GM21447 (cell line): ENCODE measurements at regions not wholly inside any gene's neighbourhood (a gene's known extent, or its start where the extent isn't known, plus 50 kb on each side); places are given as distances from the start of the nearest gene placed in this dataset.

ENCODE experiments used
- ATAC-seq: cut with Tn5 transposase; IDR thresholded peaks from one replicate; pipeline ENCODE4 v1.9.1; 2021; ENCODE audit not compliant: unreplicated experiment

DNA sequence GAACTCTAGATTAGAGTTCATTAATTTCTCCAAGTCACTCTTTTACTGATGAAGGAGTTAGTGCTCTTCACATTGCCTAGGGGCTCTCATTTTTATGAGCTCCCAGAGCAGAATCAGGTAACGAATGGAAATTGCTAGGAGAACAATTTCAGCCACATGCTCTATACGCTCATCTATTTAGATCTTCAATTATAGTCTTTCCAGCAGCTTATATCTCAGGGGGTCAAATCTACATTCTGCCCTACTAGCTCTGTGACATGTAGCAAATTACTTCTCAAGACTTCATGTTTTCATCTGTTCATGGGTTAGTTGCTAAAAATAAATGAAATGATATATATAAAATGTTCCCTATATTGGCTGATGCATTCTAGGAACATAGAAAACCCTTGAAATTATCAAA lies 183.6 kb downstream of the PLPP3 start:
- no peak for ATAC-seq

DNA sequence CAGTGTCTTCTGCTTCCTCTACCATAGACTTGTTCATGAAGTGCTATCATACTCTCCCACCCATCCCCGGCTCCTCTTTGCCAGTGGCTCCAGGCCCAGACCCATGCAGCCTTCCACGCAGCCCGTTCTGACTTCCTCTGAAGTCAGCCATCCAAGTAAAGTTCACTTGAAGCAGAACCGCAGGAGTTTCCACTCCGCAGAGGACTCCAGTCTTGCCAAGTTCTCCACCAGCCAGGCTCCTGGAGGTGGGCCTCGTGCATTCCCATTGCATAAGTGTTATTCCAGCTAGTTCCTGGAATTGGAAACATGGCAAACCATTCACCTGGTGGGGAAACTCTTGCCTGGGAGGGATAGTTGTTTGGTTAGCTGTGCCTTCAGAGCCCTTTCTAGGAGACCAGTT lies 185.1 kb downstream of the PLPP3 start:
- ATAC-seq = no peak

DNA sequence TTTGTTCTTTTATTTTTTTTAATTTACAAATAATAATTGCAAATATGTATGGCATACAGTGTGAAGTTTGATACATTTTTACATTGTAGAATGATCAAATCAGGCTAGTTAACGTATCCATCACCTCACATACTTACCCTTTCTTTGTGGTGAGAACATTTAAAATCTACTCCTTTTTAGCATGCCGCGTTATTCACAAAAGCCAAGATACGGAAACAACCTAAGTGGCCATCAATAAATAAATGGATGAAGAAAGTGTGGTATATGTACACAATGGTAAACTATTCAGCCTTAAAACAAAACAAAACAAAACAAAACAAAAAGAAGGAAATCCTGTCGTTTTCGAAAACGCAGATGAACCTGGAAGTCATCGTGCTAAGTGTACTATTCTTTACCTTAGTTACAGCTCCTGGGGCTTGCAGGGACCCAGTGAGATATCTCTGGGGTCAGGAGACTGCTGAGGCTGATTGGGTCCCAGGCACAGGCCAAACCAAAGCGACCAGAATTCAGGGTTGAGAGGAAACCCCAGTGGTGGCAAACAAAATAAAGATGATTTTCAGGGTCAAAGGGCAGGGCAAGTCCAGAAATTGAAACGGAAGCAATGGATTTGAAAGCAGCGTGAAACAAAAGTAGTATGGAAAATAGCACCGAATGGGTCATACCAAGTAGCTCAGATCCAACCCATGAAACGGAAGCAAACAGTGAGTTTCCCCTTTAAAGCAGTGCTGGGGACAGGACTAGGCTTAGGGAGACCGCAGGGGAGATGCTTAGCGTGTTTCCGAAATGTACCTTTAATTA lies 188.2 kb downstream of the PLPP3 start:
- ATAC-seq = no peak

DNA sequence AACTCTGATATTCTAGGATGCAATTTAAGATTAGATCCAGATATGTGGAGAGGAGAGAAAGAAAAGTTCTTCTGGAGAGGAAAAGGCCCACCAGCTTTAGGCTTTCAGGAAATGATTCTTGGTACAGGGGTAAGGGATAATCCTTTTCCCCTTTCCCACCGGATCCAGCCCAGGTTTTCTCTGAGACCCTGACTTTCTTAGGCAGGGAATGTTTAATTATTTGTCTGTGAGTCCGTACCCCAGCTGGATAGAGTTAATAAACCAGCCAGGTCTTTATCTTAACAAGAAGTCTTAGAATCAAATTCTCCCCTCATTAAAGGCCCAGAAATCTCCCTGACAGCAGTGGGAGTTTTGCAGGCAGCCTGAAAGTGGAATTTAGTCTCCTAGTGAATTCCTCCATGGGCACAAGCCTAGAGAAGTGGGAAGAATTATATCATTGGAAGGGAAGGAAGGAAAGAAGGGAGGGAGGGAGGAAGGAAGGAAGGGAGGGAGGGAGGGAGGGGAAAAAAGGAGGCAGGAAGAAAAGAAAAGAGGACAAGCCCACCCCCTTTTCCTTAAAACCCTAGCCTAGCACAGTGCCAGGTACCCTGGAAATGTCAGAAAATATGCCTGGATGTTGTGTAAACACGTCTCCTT lies 189.0 kb downstream of the PLPP3 start:
- ATAC-seq = no peak

DNA sequence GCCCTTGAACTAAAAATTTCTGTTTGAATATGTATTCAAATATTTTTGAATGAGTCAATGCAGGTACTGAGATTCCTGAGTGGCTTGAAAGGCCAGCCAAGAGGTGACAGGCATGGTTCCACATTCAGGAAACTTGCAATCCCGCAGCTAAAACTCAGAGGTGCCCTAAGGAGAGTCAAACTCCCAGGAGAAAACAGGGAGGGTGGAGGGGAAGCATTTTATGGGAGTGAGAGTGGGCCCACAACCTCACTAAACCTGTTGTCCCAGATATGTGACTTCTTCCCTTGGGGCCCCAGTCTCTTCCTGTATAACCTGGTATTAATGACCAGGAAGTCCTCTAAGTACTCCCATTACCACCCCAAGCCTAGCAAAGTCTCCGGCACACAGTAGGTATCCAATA lies 189.6 kb downstream of the PLPP3 start:
- no peak for ATAC-seq

DNA sequence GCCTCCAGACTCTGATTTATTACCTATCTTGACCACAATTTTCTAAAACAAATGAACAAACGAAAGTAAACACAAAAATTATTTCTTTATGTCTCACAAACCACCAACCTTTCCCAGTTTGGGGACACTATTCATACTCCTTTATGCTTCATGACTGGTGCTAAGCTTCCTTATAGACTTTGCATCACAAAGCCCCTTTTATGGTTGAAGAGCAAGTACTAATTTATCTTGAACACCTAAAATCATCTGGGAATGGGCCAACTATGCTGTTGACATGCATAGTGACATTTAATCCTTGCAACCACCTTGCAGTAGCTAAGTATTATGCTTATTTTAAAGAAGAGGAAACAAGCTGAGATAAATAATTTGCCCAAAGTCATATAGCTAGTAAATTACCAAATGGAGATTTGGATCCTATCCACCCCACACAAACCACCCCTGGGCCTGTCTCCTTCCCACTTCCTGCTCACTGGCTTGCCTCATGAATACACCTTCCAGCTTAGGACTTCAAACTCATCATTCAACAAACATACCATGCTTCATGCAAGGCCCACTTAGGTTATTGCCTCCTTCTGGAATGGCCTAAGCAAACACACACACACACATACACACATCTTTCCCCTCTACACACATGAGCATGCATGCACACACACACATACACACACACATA lies 192.2 kb downstream of the PLPP3 start:
- no peak for ATAC-seq

DNA sequence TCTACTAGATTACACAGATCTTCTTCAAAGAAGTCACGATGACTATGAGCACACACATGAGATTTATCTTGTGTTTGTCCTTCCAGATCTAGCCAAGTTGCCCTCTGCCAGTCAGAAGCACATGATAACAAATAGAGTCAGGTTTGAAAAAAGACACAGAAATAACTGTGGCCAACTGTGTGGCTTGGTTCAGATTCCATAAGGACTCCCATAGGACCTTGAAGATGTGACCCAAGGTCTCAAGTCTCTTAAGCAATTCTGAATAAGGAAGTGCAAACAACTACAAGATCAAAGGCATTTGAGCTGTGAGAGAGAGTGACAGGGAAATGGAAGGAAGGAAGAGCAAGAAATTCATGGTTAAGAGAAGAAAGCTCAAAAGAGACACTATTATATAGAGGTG lies 194.0 kb downstream of the PLPP3 start:
- ATAC-seq = no peak

DNA sequence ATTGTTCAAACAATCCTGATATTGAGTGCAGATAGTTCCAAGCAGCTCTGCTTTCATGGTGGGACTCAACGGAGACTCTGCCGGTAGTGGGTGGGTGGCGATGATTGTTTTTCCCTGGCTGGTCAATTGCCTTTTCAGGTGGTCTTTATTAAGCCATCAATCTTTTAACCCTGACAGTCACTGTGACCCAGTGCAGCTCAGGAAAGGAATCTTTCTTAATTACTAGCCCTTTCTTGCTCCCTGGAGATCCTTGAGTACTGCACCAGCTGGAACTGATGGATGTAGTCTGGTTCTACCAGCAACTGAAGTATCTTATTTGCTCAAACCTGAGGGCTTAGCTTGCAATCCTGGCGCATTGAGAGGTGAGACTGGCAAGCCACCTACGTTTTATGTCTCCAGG lies 196.4 kb downstream of the PLPP3 start:
- ATAC-seq = no peak

DNA sequence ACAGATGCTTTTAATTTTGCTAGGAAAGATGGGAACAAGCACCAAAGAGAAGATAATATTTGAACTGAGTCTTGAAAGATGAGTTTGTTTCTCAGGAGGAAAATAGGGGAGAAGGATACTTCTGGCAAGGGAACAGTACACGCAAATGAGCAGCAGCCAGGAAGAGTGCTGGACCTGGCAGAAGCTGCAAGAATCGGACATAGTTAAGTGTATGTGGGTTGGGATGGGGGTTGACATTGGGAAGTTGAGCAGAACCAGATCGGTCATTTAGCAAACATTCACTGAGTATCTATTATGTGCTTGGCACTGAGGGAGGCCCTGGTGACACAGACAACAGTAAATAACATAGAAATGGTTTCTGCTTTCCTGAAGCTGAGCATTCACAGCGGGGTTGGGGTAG lies 198.8 kb downstream of the PLPP3 start:
- ATAC-seq = no peak

DNA sequence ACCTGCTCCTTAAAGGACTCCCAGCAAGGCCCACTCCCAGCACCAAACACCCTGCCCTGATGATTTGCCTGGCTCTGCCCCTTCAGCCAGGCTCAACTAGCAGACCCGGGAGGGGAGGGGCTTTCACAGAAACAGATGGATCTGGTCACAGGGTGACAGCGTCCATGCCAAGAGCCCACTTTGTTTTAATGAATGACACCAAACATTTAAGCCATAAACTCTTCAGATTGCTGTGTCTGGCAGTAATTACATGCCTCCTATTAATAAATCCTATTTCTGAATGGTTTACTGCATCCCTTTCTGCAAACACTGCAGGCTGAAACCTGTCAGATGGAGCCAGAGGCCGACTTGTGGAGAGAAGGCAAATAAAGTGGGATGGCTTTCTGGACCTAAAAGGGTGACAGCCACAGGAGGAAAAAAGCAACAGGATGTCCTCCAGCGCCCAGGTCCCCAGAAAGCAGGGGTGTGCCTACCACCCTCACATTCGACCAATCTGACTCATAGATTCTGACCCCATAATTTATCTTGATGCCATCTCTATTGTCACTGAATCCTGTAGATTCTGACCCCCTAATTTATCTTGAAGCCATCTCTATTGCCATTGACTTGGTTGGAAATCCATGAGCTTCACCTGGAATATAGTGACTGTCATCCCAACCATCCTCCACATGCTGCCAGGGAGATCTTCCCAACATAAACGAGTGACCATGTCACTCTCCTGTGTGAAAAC lies 200.9 kb downstream of the PLPP3 start:
- no peak for ATAC-seq

DNA sequence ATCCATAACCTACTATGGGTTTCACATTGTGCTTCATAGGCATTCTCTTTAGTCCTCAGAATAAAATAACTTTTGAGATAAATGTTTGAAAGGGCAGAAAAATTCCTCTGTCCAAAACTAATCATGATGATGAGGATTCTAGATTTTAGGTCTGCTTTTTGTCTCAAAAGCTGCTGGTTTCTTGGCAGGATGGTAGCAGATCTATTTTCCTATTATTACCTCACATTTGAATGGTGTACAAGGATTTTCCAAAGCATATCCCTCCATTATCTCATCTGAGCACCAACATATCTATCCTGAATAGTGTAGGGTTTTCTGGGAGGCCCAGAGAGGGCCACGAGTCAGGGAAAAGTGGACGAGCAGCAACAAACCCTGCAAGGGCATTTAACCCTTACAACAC lies 201.9 kb downstream of the PLPP3 start:
- ATAC-seq = no peak

DNA sequence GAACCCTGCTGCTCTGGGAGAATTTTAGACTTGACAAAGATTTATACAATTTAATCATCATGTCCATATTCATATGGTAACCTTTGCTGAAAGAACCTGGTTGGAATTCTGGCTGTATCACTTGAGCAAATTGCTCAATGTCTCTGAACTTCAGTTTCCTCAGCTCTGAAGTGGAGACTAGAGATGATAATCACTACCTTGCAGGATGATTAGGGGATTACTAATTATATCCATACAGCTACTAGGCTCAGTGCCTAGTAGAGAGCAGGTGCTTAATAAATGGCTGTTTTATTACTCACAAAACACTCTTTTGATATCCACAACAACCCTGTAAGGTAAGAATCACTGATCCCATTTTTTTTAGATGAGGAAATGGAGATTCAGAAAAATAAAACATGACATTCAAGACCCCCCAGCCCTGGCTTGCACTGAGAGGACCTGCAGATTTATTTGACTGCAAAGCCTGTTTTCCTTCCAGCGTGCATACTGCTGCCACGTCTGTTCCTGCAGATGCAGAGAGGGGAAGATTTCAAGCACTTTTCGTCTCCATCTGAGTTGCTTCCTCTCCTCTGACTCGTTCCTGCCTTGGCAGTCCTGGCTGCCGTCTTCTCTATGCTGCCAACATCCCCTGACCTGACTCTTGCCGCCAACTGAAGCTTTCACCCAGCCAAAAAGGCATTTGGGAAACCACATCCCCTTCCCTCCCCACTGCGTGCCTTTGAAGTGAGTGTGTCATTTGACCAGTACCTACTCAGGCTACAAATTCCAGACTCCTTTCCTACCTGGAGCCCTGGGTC lies 203.0 kb downstream of the PLPP3 start:
- ATAC-seq = no peak

DNA sequence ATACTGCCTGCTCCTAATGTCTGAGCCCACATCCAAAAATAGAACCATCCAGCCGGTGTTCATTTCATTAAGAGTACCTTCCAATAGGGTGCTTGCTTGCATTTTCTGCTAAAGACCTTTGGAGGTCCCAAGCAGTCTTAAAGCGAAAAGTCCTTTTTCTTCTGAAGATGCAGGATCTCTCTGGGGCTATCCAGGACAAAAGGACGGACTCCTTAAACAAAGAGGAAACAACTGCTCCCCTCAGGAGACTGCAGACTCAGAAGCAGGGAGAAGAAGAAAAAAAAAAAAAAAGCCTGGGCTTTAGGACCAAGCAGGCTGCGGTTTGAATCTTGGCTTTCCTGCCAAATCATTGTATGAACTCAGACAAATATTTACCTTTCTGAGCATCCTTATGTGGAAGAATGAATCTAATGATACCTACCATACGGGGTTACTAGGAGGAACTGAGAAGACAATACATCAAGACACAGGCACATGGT lies 204.0 kb downstream of the PLPP3 start:
- ATAC-seq = no peak

DNA sequence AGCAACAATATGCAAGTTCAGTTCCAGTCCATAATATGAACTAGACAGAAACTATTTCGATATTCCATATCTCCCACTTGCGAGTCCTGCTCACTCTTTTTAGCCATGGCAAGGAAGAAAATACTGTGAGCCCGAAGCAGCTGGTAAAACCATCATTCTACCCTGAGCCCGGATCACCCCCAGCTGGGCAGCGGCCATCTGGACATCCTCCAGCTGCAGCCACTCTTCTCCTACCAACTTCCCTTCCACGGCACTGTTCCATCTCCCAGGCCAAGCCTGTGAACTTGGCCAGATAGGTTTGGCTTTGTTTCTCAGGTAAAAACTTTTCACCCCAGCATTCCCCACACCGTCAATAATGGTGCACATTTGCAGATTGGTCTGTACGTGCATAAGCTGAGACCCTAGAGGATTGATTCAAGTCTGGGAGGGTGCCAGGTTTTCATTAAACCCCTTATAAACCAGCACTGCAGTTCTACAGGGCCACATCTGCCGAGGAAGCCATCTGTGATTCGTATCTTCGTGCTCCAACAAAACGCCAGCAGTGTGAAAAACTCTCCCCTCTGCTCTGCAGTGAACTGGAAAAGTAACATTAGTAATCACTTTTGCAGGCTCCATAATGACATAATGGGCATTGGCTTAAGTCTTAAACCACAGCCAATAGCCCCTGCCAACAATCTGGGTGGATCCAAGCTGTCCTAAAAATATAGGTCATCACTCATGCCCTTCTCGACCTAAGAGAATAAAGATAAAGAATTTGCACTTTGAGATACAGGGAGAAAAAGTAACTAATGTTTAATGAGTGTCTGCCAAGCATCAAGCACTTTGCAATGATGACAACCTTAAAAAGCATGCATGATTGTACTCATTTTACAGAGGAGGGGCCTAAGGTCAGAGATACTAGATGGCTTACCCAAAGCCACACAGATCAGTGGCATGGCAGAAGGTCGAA lies 205.1 kb downstream of the PLPP3 start:
- ATAC-seq = no peak

DNA sequence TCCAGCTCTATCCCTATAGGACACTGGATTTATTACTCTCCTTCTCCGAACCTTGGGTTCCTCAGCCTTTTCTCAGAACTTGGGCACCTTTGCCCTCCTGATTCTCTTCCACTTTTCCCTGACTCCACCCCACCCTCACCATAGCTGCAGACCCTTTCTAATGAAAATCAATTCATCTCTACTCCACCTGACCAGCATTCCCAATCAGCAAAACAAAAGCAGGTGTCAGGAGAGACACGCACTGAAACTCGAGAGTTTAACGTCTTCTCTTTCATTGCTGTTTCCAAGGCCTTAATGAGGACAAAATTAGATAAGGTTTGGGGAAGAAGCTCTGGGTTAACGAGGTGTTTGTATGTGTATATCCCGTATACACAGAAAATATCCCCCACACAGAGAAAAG lies 208.8 kb downstream of the PLPP3 start:
- no peak for ATAC-seq

DNA sequence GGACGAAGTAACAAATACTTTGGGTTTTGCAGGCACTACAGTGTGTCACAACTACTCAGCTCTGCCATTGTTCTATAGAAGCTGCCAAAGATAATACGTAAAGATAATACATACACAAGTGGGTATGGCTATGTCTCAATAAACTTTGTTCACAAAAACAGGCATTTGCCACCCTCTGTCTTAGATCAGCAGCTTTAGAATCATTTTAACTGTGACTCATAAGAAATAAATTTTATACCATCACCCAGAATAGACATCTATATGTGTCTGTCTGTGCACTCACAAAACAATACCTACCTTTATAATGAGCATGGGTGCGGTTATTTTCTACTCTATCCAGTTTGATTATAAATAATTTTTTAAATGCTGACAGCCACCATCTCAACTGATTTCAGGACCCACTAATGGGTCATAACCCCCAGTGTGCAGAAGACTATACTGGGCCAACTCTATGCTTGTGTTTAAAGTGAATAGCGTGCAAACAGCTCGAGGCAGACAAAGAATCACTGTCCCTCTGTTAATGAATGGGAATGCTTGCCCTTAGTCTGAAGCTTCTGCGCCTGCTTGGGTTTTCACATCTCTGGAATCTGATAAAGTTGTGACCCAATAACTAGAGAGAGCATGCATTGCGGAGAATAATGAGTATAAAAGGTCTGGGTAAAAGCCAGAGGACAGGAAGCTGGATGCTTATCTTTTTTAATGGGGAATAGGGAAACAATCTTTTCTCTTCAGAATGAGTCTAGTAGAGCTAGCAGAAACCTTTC lies 216.2 kb downstream of the PLPP3 start:
- ATAC-seq = no peak

DNA sequence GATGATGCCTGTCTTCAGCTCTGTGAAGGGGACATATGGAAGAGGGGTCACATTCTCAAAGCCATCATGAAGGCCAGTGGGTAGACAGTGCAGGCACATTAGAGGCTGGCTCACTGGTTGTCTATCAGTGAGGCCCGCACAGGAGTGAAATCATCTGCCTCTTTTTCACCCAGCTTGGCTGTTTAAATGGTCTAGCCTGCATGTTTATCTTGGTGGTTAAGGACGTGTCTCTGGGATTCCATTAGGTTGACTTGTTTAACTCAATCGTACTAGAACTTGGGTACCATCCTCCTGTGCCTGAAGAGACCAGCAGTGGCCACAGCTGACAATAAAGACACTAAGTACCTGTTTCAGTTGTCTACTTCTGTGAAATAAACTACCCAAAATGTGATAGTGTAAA lies 219.3 kb downstream of the PLPP3 start:
- ATAC-seq = no peak

DNA sequence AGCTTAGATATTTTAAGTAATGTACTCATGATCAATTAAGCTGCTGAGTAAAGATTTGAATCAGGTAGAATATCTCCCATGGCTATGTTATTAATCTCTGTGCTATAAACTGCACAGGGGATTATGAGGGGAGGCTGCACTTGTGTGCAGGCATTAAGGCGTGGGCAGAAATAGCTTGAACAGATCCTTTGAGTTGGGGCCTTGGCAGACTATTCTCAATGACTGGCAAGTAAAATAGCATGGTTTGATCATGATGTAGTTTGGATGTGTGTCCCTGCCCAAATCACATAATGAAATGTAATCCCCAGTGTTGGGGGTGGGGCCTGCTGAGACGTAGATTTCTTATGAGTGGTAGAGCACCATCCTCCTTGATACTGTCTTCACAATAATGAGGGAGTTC lies 220.3 kb downstream of the PLPP3 start:
- ATAC-seq = no peak
